SK-N-SH treated with all-trans-retinoic acid at 6 μM for 48 hours (cell line): ENCODE measurements at regions not wholly inside any gene's neighbourhood (a gene's known extent, or its start where the extent isn't known, plus 50 kb on each side); places are given as distances from the start of the nearest gene placed in this dataset.

Source experiments
- ARNTL ChIP-seq: fragments of 450-650 bp; formaldehyde crosslinking; IDR thresholded peaks from 2 replicates; pipeline ENCODE4 v1.5.0; 2020; ENCODE audit warnings: low read depth, mild to moderate bottlenecking, moderate library complexity, borderline replicate concordance
- CREB5 ChIP-seq: fragments of 250-450 bp; sonication (Bioruptor Pico); IDR thresholded peaks from 2 replicates; pipeline ENCODE4 v1.5.1; 2020; ENCODE audit warnings: low read depth, mild to moderate bottlenecking, moderate library complexity
- ZFP30 ChIP-seq: fragments of 450-650 bp; formaldehyde crosslinking; IDR thresholded peaks from 2 replicates; pipeline ENCODE4 v1.5.0; 2022; ENCODE audit warnings: mild to moderate bottlenecking, moderate library complexity

- TF ChIP-seq ZFP30 (CRISPR knock-in tag) (no peak), CREB5 (CRISPR knock-in tag) (no peak), ARNTL (CRISPR knock-in tag) (no peak)
These were observed 130.9 kb upstream of the SPACA7 start for GRCh38 chr13:112245179-112245724.
